MV-4-11 (cell line): ENCODE measurements at regions not wholly inside any gene's neighbourhood (a gene's known extent, or its start where the extent isn't known, plus 50 kb on each side); places are given as distances from the start of the nearest gene placed in this dataset.

Source experiments
- DNase-seq: peaks from one replicate; lab custom pipeline; 2025; lab: John Stamatoyannopoulos, UW

DNA sequence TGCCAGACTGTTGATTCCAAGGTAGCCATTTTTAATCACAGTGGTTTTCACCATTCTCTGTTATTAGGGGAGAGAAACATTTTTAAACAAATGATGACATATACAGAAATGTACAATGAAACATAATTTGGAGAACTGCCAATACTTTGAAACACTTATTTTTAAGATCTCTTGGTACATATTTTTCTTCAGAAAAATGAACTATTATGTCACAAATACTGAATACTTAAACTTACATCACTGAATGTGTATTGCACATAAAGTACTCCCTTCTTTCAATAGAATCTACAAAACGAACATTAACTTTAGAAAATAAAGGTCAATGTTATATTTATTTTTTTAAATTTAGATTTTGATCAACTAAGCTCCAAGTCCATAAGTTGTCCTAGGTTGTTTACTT is 71.7 kb upstream of the CPNE8 start:
- no peak for DNase-seq

DNA sequence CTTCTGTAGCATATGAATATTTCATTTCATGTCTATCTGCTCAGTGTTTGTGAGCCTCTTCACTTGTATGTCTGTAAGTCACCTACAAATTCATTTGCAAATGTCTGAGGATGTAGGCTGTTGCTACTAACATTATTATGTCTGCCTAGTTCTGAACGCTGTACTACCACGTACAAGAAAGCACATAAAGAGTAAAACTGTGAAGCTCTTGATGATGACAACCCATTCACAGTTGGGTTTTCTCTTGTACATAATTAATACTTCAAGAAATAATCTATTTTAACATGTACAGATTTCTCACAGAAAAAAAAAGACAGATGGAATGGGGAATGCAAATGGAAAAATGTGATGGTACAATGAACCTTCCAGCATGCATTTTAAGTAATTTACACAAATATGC is 64.3 kb upstream of the CPNE8 start:
- no peak for DNase-seq

DNA sequence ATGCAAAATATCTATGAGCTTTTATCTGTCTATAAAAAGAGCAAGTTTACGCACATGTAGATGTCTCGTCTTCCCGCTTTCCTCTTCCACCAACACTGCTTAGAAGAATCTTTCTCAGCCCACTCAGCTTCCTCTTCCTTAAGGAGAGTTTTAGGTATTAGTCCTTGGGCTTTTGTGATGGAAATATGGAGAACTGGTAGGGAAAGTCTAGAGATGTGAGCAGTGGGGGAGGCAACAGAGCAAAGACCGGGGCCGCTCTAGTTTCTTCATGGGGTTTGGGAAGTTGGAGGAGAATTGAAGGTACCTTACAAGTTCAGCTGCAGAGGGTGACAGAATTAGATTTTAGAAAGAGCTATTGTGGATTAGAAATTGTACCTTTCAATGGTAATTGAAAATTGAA is 56.3 kb upstream of the CPNE8 start:
- DNase-seq = no peak

DNA sequence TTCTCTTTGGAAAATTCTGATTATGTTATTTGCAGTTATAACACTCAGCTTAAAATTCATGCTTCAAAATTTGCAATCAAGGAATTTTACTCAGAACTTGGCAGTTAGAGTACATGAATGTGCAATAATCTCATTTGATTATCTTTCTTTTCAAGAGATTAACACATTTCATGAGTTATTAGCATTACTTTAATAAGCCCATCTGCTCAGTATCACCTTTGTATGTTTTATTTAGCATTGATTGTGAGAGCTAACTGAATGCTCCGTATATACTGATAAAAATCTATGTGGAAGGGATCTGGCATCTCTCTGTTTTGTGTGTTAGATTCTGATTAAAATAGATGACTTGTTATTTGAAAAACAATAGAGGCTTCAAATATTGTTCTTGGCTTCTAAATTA is 55.6 kb upstream of the CPNE8 start:
- DNase-seq = no peak

DNA sequence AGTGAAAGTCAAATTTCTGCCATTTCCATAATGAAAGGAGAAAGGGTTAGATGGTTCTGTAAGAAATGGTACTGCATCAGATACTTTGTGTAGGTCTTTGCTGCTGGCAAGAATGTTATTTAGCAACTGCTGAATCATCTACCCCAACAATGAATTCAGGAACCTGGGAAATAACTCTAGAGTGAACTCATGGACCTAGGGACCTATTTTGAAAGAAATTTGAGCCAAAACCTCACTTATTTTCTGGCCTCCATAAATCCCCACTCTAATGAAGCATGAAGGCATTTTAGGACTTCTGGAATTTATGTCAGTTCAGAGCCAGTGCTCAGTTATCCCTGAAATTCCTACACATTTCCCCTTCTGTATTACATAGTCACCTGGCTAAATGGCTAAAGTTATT is 50.9 kb upstream of the CPNE8 start:
- DNase-seq = no peak
